Suprapubic skin (tissue), 3 donors: ENCODE measurements at regions not wholly inside any gene's neighbourhood (a gene's known extent, or its start where the extent isn't known, plus 50 kb on each side); places are given as distances from the start of the nearest gene placed in this dataset.

Experiments used
- POLR2A ChIP-seq, 2 donors: fragments of 450-650 bp; IDR thresholded peaks; one replicate each; pipeline ENCODE4 v1.6.1; 2017; ENCODE audit warnings: antibody characterized with exemption in 2 of 2, mild to moderate bottlenecking in 2 of 2, moderate library complexity in 2 of 2
- TF ChIP-seq, protein P1 (sequence below), 2 donors: fragments of 200-600 bp in 1 of 2; fragments of 450-650 bp in 1 of 2; sonication (generic) in 1 of 2; IDR thresholded peaks; one replicate each; pipeline ENCODE4 v1.5.1; 2016 to 2019; ENCODE audit warnings: antibody characterized with exemption in 2 of 2, mild to moderate bottlenecking in 1 of 2, moderate library complexity in 1 of 2

GRCh38 chr15:96887730-96888129 is 557.2 kb downstream of the NR2F2 start:
- TF ChIP-seq, protein P1, sequence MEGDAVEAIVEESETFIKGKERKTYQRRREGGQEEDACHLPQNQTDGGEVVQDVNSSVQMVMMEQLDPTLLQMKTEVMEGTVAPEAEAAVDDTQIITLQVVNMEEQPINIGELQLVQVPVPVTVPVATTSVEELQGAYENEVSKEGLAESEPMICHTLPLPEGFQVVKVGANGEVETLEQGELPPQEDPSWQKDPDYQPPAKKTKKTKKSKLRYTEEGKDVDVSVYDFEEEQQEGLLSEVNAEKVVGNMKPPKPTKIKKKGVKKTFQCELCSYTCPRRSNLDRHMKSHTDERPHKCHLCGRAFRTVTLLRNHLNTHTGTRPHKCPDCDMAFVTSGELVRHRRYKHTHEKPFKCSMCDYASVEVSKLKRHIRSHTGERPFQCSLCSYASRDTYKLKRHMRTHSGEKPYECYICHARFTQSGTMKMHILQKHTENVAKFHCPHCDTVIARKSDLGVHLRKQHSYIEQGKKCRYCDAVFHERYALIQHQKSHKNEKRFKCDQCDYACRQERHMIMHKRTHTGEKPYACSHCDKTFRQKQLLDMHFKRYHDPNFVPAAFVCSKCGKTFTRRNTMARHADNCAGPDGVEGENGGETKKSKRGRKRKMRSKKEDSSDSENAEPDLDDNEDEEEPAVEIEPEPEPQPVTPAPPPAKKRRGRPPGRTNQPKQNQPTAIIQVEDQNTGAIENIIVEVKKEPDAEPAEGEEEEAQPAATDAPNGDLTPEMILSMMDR (IDR thresholded peaks at IDR 0.05) = no peak
- no peak for TF ChIP-seq POLR2A (IDR thresholded peaks at IDR 0.05)
